ENCODE measurements at regions not wholly inside any gene's neighbourhood (a gene's known extent, or its start where the extent isn't known, plus 50 kb on each side); places are given as distances from the start of the nearest gene placed in this dataset.

GRCh38 chr3:107055181-107055942 lies 321.9 kb upstream of the CCDC54 start:
- Histone ChIP-seq H3K4me3 (no peak overlapping the region), H3K27ac (ENCODE audit: low read depth in 1 of 2, low read length in 1 of 2) (no peak overlapping the region), H3K9me3 (ENCODE audit: control insufficient read depth in 4 of 4, insufficient read depth in 3 of 4, low read length in 3 of 4) (no peaks in the 10 kb centered on the region), H3K9ac (ENCODE audit: insufficient read depth in 1 of 2, low read length in 2 of 2) (no peak overlapping the region), H3K36me3 (ENCODE audit: control insufficient read depth in 4 of 4, insufficient read depth in 4 of 4, low read length in 4 of 4) (no peaks in the 10 kb centered on the region), H3K4me1 (ENCODE audit: control insufficient read depth in 5 of 5, insufficient read depth in 5 of 5, low read length in 5 of 5) (no peaks in the 10 kb centered on the region), H3K27me3 (ENCODE audit: control insufficient read depth in 3 of 3, insufficient read depth in 3 of 3, low read length in 2 of 3) (no peaks in the 10 kb centered on the region)
- WGBS, 2 donors = 84 to 88% methylated on average over 4 of the region's 4 CpGs
- no peak for DNase-seq
- ATAC-seq (ENCODE audit: insufficient read depth, low FRiP score) = no peak
- no peak for TF ChIP-seq CTCF (IDR thresholded peaks at IDR 0.05; ENCODE audit: control extremely low read depth, extremely low read depth)

GRCh38 chr3:107061466-107061865 lies 315.8 kb upstream of the CCDC54 start:
- H3K4me3 ChIP-seq = no peak overlapping the region
- TF ChIP-seq CTCF (IDR thresholded peaks at IDR 0.05; ENCODE audit: control extremely low read depth, extremely low read depth) = no peak
- DNase-seq (no peak), ATAC-seq (ENCODE audit: insufficient read depth, low FRiP score) (no peak)
- H3K27ac ChIP-seq (ENCODE audit: low read depth in 1 of 2, low read length in 1 of 2) = no peak overlapping the region
- H3K27me3 ChIP-seq (ENCODE audit: control insufficient read depth in 3 of 3, insufficient read depth in 3 of 3, low read length in 2 of 3) = no peaks in the 10 kb centered on the region
- no peak overlapping the region for H3K9ac ChIP-seq (ENCODE audit: insufficient read depth in 1 of 2, low read length in 2 of 2)
- no peaks in the 10 kb centered on the region for H3K9me3 ChIP-seq (ENCODE audit: control insufficient read depth in 4 of 4, insufficient read depth in 3 of 4, low read length in 3 of 4)
- 93 to 96% methylated on average over 1 of the region's 1 CpG for WGBS, 2 donors
- peaks cover 0 to 18% (median 4%) of the 10 kb centered on the region in 5 donors for H3K4me1 ChIP-seq (ENCODE audit: control insufficient read depth in 5 of 5, insufficient read depth in 5 of 5, low read length in 5 of 5)
- H3K36me3 ChIP-seq (ENCODE audit: control insufficient read depth in 4 of 4, insufficient read depth in 4 of 4, low read length in 4 of 4) = no peaks in the 10 kb centered on the region

- H3K36me3 ChIP-seq (ENCODE audit: control insufficient read depth in 4 of 4, insufficient read depth in 4 of 4, low read length in 4 of 4) = no peaks in the 10 kb centered on the region
- DNase-seq = peak in 2 of 3 donors; percentile 16 to 44
- no peaks in the 10 kb centered on the region for H3K9me3 ChIP-seq (ENCODE audit: control insufficient read depth in 4 of 4, insufficient read depth in 3 of 4, low read length in 3 of 4)
- TF ChIP-seq CTCF (IDR thresholded peaks at IDR 0.05; ENCODE audit: control extremely low read depth, extremely low read depth) = no peak
- no peak for ATAC-seq (ENCODE audit: insufficient read depth, low FRiP score)
- no peak overlapping the region for H3K9ac ChIP-seq (ENCODE audit: insufficient read depth in 1 of 2, low read length in 2 of 2)
- peaks cover 0 to 18% (median 4%) of the 10 kb centered on the region in 5 donors for H3K4me1 ChIP-seq (ENCODE audit: control insufficient read depth in 5 of 5, insufficient read depth in 5 of 5, low read length in 5 of 5)
- 72 to 76% methylated on average over 1 of the region's 1 CpG for WGBS, 2 donors
- no peak overlapping the region for H3K27ac ChIP-seq (ENCODE audit: low read depth in 1 of 2, low read length in 1 of 2)
- H3K4me3 ChIP-seq = no peak overlapping the region
- H3K27me3 ChIP-seq (ENCODE audit: control insufficient read depth in 3 of 3, insufficient read depth in 3 of 3, low read length in 2 of 3) = no peaks in the 10 kb centered on the region
These were observed 314.9 kb upstream of the CCDC54 start for GRCh38 chr3:107062310-107062709.
